ENCODE measurements at regions not wholly inside any gene's neighbourhood (a gene's known extent, or its start where the extent isn't known, plus 50 kb on each side); places are given as distances from the start of the nearest gene placed in this dataset.

DNA sequence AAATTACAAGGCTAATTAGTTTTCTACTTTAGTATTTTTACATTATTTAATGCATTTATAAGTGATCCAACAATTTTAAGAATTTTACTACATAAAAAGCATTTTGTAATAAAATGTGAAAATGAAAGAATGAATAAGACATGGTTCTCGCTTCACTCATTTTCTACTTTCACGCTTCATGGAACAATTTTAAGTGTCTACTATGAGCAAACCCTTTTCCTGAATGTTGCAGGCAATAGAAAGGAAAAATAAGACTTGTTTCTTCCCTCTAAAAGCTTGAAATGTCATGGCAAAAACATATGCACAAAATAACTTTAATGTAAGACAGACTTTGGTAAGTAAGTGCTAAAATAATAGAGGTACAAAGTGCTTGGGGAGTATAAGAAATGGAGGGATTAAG lies 205.7 kb upstream of the HMGA2 start:
- ATAC-seq (ENCODE audit: low read depth) (no peak), DNase-seq (ENCODE audit: low spot score) (no peak)
- H3K27me3 ChIP-seq (ENCODE audit: insufficient read depth, poor library complexity, severe bottlenecking): no peaks in the 10 kb centered on the region
- H3K36me3 ChIP-seq (ENCODE audit: low read depth): no peaks in the 10 kb centered on the region
- H3K4me3 ChIP-seq (ENCODE audit: severe bottlenecking): no peak overlapping the region
- peaks cover 4% of the 10 kb centered on the region for H3K4me1 ChIP-seq (ENCODE audit: insufficient read depth, poor library complexity, severe bottlenecking)
- H3K27ac ChIP-seq (ENCODE audit: poor library complexity, severe bottlenecking): no peak overlapping the region
- TF ChIP-seq CTCF (IDR thresholded peaks at IDR 0.05; ENCODE audit: poor library complexity, severe bottlenecking): no peak
- no peaks in the 10 kb centered on the region for H3K9me3 ChIP-seq (ENCODE audit: severe bottlenecking)

DNA sequence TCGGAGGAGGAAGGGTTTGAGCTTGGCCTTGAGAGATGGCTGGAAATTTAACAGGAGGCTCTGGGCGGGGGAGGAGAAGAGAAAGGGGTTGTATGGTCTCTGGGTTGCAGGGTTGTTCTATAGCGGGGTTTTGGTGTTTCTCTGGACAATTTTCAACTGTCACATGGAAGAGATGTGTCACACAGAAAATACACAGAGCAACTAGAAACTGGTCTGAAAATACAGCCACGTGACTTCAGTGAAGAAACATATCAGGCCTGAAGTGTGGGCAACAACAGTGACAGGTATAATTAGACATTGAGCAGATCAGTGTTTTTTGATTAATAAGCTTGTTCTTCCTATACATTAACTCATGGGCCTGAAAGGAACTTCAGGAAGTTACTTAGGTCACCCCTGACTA lies 205.3 kb upstream of the HMGA2 start:
- DNase-seq (ENCODE audit: low spot score) (no peak), ATAC-seq (ENCODE audit: low read depth) (no peak)
- Histone ChIP-seq H3K4me3 (ENCODE audit: severe bottlenecking) (no peak overlapping the region), H3K36me3 (ENCODE audit: low read depth) (no peaks in the 10 kb centered on the region), H3K4me1 (ENCODE audit: insufficient read depth, poor library complexity, severe bottlenecking) (peaks cover 4% of the 10 kb centered on the region), H3K9me3 (ENCODE audit: severe bottlenecking) (no peaks in the 10 kb centered on the region), H3K27ac (ENCODE audit: poor library complexity, severe bottlenecking) (no peak overlapping the region), H3K27me3 (ENCODE audit: insufficient read depth, poor library complexity, severe bottlenecking) (no peaks in the 10 kb centered on the region)
- TF ChIP-seq CTCF (IDR thresholded peaks at IDR 0.05; ENCODE audit: poor library complexity, severe bottlenecking): no peak

- Histone ChIP-seq H3K4me1 (ENCODE audit: insufficient read depth, poor library complexity, severe bottlenecking) (no peaks in the 10 kb centered on the region), H3K9me3 (ENCODE audit: severe bottlenecking) (no peaks in the 10 kb centered on the region), H3K27me3 (ENCODE audit: insufficient read depth, poor library complexity, severe bottlenecking) (no peaks in the 10 kb centered on the region), H3K4me3 (ENCODE audit: severe bottlenecking) (no peak overlapping the region), H3K36me3 (ENCODE audit: low read depth) (no peaks in the 10 kb centered on the region), H3K27ac (ENCODE audit: poor library complexity, severe bottlenecking) (no peak overlapping the region)
- TF ChIP-seq CTCF (IDR thresholded peaks at IDR 0.05; ENCODE audit: poor library complexity, severe bottlenecking): no peak
- DNase-seq (ENCODE audit: low spot score): no peak
- no peak for ATAC-seq (ENCODE audit: low read depth)
Observed at GRCh38 chr12:65620046-65620445, 204.2 kb upstream of the HMGA2 start.

GRCh38 chr12:65622056-65622455 lies 202.2 kb upstream of the HMGA2 start:
- H3K36me3 ChIP-seq (ENCODE audit: low read depth): no peaks in the 10 kb centered on the region
- no peak overlapping the region for H3K27ac ChIP-seq (ENCODE audit: poor library complexity, severe bottlenecking)
- no peak for TF ChIP-seq CTCF (IDR thresholded peaks at IDR 0.05; ENCODE audit: poor library complexity, severe bottlenecking)
- H3K9me3 ChIP-seq (ENCODE audit: severe bottlenecking): no peaks in the 10 kb centered on the region
- no peak for DNase-seq (ENCODE audit: low spot score)
- no peak overlapping the region for H3K4me3 ChIP-seq (ENCODE audit: severe bottlenecking)
- no peaks in the 10 kb centered on the region for H3K27me3 ChIP-seq (ENCODE audit: insufficient read depth, poor library complexity, severe bottlenecking)
- H3K4me1 ChIP-seq (ENCODE audit: insufficient read depth, poor library complexity, severe bottlenecking): no peaks in the 10 kb centered on the region
- ATAC-seq (ENCODE audit: low read depth): no peak

DNA sequence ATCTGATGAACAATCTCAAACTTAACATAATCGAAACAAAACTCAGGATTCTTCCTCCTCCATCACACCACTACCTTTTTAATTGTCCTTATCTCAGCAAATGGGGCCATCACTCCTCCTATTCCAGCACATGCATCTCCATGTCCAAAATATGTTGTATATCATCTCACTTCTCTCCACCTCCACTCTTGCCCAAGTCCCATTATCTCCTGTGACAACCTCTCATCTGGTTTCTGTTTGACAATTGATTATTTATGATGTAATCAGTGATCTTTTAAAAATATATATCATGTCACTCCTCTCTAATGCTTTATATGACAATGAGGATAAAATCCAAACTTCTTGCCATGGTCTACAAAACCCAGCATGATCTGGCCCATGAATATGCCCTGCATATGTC lies 200.8 kb upstream of the HMGA2 start:
- no peaks in the 10 kb centered on the region for H3K9me3 ChIP-seq (ENCODE audit: severe bottlenecking)
- no peak overlapping the region for H3K4me3 ChIP-seq (ENCODE audit: severe bottlenecking)
- no peak for ATAC-seq (ENCODE audit: low read depth)
- no peak for DNase-seq (ENCODE audit: low spot score)
- no peak overlapping the region for H3K27ac ChIP-seq (ENCODE audit: poor library complexity, severe bottlenecking)
- TF ChIP-seq CTCF (IDR thresholded peaks at IDR 0.05; ENCODE audit: poor library complexity, severe bottlenecking): no peak
- no peaks in the 10 kb centered on the region for H3K4me1 ChIP-seq (ENCODE audit: insufficient read depth, poor library complexity, severe bottlenecking)
- no peaks in the 10 kb centered on the region for H3K27me3 ChIP-seq (ENCODE audit: insufficient read depth, poor library complexity, severe bottlenecking)
- no peaks in the 10 kb centered on the region for H3K36me3 ChIP-seq (ENCODE audit: low read depth)

All from RWPE2 (cell line).